MM.1S (cell line): ENCODE measurements at regions not wholly inside any gene's neighbourhood (a gene's known extent, or its start where the extent isn't known, plus 50 kb on each side); places are given as distances from the start of the nearest gene placed in this dataset.

Experiments used
- DNase-seq: peaks from one replicate; pipeline ENCODE4 v3.0.0-alpha.2; 2015
- H2AFZ ChIP-seq: fragments of 300-600 bp; sonication (generic); 2 replicates; pipeline ENCODE4 v1.6.0; 2016; ENCODE audit warnings: antibody characterized with exemption, low read length
- H3F3A ChIP-seq: fragments of 300-600 bp; sonication (generic); 2 replicates; pipeline ENCODE4 v1.6.1; 2016; ENCODE audit warnings: mild to moderate bottlenecking, antibody characterized with exemption, low read length, moderate library complexity, mixed read lengths; ENCODE audit not compliant: insufficient read depth
- H3K27ac ChIP-seq: fragments of 300-600 bp; sonication (generic); 2 replicates; pipeline ENCODE4 v1.5.1; 2016; ENCODE audit warnings: mild to moderate bottlenecking, low read length
- H3K27me3 ChIP-seq: fragments of 300-600 bp; sonication (generic); replicated peaks from 2 replicates; pipeline ENCODE4 v1.6.0; 2016; ENCODE audit warnings: low read length; ENCODE audit not compliant: insufficient read depth
- H3K36me3 ChIP-seq: fragments of 300-600 bp; sonication (generic); replicated peaks from 2 replicates; pipeline ENCODE4 v1.6.1; 2016; ENCODE audit warnings: mild to moderate bottlenecking, low read length, mixed read lengths; ENCODE audit not compliant: insufficient read depth
- H3K4me1 ChIP-seq: fragments of 300-600 bp; sonication (generic); 2 replicates; pipeline ENCODE4 v1.6.1; 2016; ENCODE audit warnings: low read length, mixed read lengths
- H3K4me2 ChIP-seq: fragments of 300-600 bp; sonication (generic); 2 replicates; pipeline ENCODE4 v1.6.0; 2016; ENCODE audit warnings: low read depth, low read length
- H3K4me3 ChIP-seq: fragments of 300-600 bp; sonication (generic); 2 replicates; pipeline ENCODE4 v1.5.1; 2016; ENCODE audit warnings: low read length, mixed read lengths
- H3K79me2 ChIP-seq: fragments of 300-600 bp; sonication (generic); 2 replicates; pipeline ENCODE4 v1.6.1; 2016; ENCODE audit warnings: mixed run types, low read length, mixed read lengths
- H3K9ac ChIP-seq: fragments of 300-600 bp; sonication (generic); 2 replicates; pipeline ENCODE4 v1.6.1; 2016; ENCODE audit warnings: low read length, mixed read lengths
- H3K9me2 ChIP-seq: fragments of 300-600 bp; sonication (generic); replicated peaks from 2 replicates; pipeline ENCODE4 v1.6.1; 2016; ENCODE audit warnings: mild to moderate bottlenecking, low read length, mixed read lengths; ENCODE audit not compliant: insufficient read depth
- H3K9me3 ChIP-seq: fragments of 300-600 bp; sonication (generic); replicated peaks from 2 replicates; pipeline ENCODE4 v1.6.1; 2016; ENCODE audit warnings: mild to moderate bottlenecking, low read length, mixed read lengths; ENCODE audit not compliant: insufficient read depth
- H4K20me1 ChIP-seq: fragments of 300-600 bp; sonication (generic); 2 replicates; pipeline ENCODE4 v1.6.1; 2016; ENCODE audit warnings: mild to moderate bottlenecking, low read length, moderate library complexity, mixed read lengths; ENCODE audit not compliant: insufficient read depth
- CTCF ChIP-seq: fragments of 300-600 bp; sonication (generic); IDR thresholded peaks from 2 replicates; pipeline ENCODE4 v1.5.1; 2016; ENCODE audit warnings: antibody characterized with exemption, low read length, mixed read lengths
- EZH2 ChIP-seq: fragments of 300-600 bp; sonication (generic); optimal IDR thresholded peaks from 2 replicates; pipeline ENCODE3; 2017; ENCODE audit warnings: low read depth, mild to moderate bottlenecking, antibody characterized with exemption, low read length, mixed read lengths
- EZH2phosphoT487 ChIP-seq: fragments of 300-600 bp; sonication (generic); IDR thresholded peaks from 2 replicates; pipeline ENCODE4 v1.6.1; 2018; ENCODE audit warnings: antibody characterized with exemption, low read length

GRCh38 chrX:6980981-6981380 lies 166.5 kb upstream of the STS start:
- no peak for TF ChIP-seq EZH2
- TF ChIP-seq CTCF, result no peak
- TF ChIP-seq EZH2phosphoT487, result no peak
- Histone ChIP-seq H3K4me3 (no peak overlapping the region), H4K20me1 (no peaks in the 10 kb centered on the region), H3F3A (no peaks in the 10 kb centered on the region), H3K79me2 (no peaks in the 10 kb centered on the region), H3K36me3 (no peaks in the 10 kb centered on the region), H3K27me3 (no peaks in the 10 kb centered on the region), H2AFZ (no peak overlapping the region), H3K27ac (no peak overlapping the region), H3K4me2 (no peak overlapping the region), H3K9me3 (no peaks in the 10 kb centered on the region), H3K4me1 (no peaks in the 10 kb centered on the region), H3K9me2 (no peaks in the 10 kb centered on the region), H3K9ac (no peak overlapping the region)
- no peak for DNase-seq

- Histone ChIP-seq H3K4me1 (no peaks in the 10 kb centered on the region), H3K79me2 (no peaks in the 10 kb centered on the region), H3K4me2 (no peak overlapping the region), H3F3A (no peaks in the 10 kb centered on the region), H3K4me3 (no peak overlapping the region), H3K27me3 (no peaks in the 10 kb centered on the region), H3K9ac (no peak overlapping the region), H3K9me2 (no peaks in the 10 kb centered on the region), H3K36me3 (no peaks in the 10 kb centered on the region), H3K27ac (no peak overlapping the region), H3K9me3 (no peaks in the 10 kb centered on the region), H2AFZ (no peak overlapping the region), H4K20me1 (no peaks in the 10 kb centered on the region)
- no peak for TF ChIP-seq EZH2
- no peak for TF ChIP-seq EZH2phosphoT487
- no peak for TF ChIP-seq CTCF
- DNase-seq, result no peak
These were observed 179.3 kb upstream of the STS start for GRCh38 chrX:6968231-6968630.

- Histone ChIP-seq H3K9me3 (no peaks in the 10 kb centered on the region), H3K4me1 (no peaks in the 10 kb centered on the region), H3K27ac (no peak overlapping the region), H3K9me2 (no peaks in the 10 kb centered on the region), H4K20me1 (no peaks in the 10 kb centered on the region), H3K36me3 (no peaks in the 10 kb centered on the region), H3F3A (no peaks in the 10 kb centered on the region), H2AFZ (no peak overlapping the region), H3K4me3 (no peak overlapping the region), H3K79me2 (no peaks in the 10 kb centered on the region), H3K4me2 (no peak overlapping the region), H3K27me3 (no peaks in the 10 kb centered on the region), H3K9ac (no peak overlapping the region)
- TF ChIP-seq EZH2phosphoT487, result no peak
- TF ChIP-seq EZH2, result no peak
- DNase-seq, result no peak
These were observed 181.8 kb upstream of the STS start for GRCh38 chrX:6965729-6966128.

- H3K36me3 ChIP-seq, result no peaks in the 10 kb centered on the region
- no peak overlapping the region for H3K4me3 ChIP-seq
- no peak overlapping the region for H3K27ac ChIP-seq
- no peak for TF ChIP-seq EZH2phosphoT487
- TF ChIP-seq EZH2, result no peak
- TF ChIP-seq CTCF, result no peak
- no peaks in the 10 kb centered on the region for H3K9me2 ChIP-seq
- H3K4me1 ChIP-seq, result no peaks in the 10 kb centered on the region
- no peaks in the 10 kb centered on the region for H4K20me1 ChIP-seq
- no peaks in the 10 kb centered on the region for H3K27me3 ChIP-seq
- H3F3A ChIP-seq, result no peaks in the 10 kb centered on the region
- H3K9me3 ChIP-seq, result no peaks in the 10 kb centered on the region
- H3K9ac ChIP-seq, result no peak overlapping the region
- no peak for DNase-seq
- H3K79me2 ChIP-seq, result no peaks in the 10 kb centered on the region
- no peak overlapping the region for H2AFZ ChIP-seq
- no peak overlapping the region for H3K4me2 ChIP-seq
These were observed 185.5 kb upstream of the STS start for GRCh38 chrX:6962006-6962355.
